ENCODE measurements at regions not wholly inside any gene's neighbourhood (a gene's known extent, or its start where the extent isn't known, plus 50 kb on each side); places are given as distances from the start of the nearest gene placed in this dataset.
A peak's percentile ranks its signal among the peaks of the same experiment; 100 is the strongest.
"Not testable (repeated sequence)": the region's sequence is repeated elsewhere in the genome, so short reads cannot be mapped to it uniquely, and the experiment has no call there.

GRCh38 chr14:106652494-106652893 is 1126.1 kb downstream of the TMEM121 start:
- no peak overlapping the region for H3K4me3 ChIP-seq (ENCODE audit: low read depth, low read length)
- DNase-seq (ENCODE audit: low read depth): peak; percentile 21
- TF ChIP-seq MYC (IDR thresholded peaks at IDR 0.05; ENCODE audit: low read depth, low read length) (no peak), CTCF (IDR thresholded peaks at IDR 0.05; ENCODE audit: low read depth, low read length) (no peak), MAX (IDR thresholded peaks at IDR 0.05; ENCODE audit: low read depth, low read length) (no peak), POLR2A (IDR thresholded peaks at IDR 0.05; ENCODE audit: extremely low read depth, insufficient read length) (no peak)

- TF ChIP-seq CTCF (IDR thresholded peaks at IDR 0.05; ENCODE audit: low read depth, low read length): peak; percentile 76
- no peak for TF ChIP-seq MYC (IDR thresholded peaks at IDR 0.05; ENCODE audit: low read depth, low read length)
- no peak for TF ChIP-seq MAX (IDR thresholded peaks at IDR 0.05; ENCODE audit: low read depth, low read length)
- no peak for TF ChIP-seq POLR2A (IDR thresholded peaks at IDR 0.05; ENCODE audit: extremely low read depth, insufficient read length)
- no peak overlapping the region for H3K4me3 ChIP-seq (ENCODE audit: low read depth, low read length)
- DNase-seq (ENCODE audit: low read depth): peak; percentile 28
These were observed 1131.1 kb downstream of the TMEM121 start for GRCh38 chr14:106657460-106657859.

- H3K4me3 ChIP-seq (ENCODE audit: low read depth, low read length); DNase-seq (ENCODE audit: low read depth): not testable (repeated sequence)
These were observed 1131.9 kb downstream of the TMEM121 start for GRCh38 chr14:106658066-106658860.

- H3K4me3 ChIP-seq (ENCODE audit: low read depth, low read length): not testable (repeated sequence)
- peak; percentile 47 for DNase-seq (ENCODE audit: low read depth)
- TF ChIP-seq CTCF (IDR thresholded peaks at IDR 0.05; ENCODE audit: low read depth, low read length): peak; percentile 31
These were observed 1135.2 kb downstream of the TMEM121 start for GRCh38 chr14:106661561-106661960.

GRCh38 chr14:106662936-106663550 is 1136.7 kb downstream of the TMEM121 start:
- TF ChIP-seq CTCF (IDR thresholded peaks at IDR 0.05; ENCODE audit: low read depth, low read length) (no peak), MYC (IDR thresholded peaks at IDR 0.05; ENCODE audit: low read depth, low read length) (no peak), POLR2A (IDR thresholded peaks at IDR 0.05; ENCODE audit: extremely low read depth, insufficient read length) (no peak), MAX (IDR thresholded peaks at IDR 0.05; ENCODE audit: low read depth, low read length) (no peak)
- peak; percentile 4 for DNase-seq (ENCODE audit: low read depth)
- H3K4me3 ChIP-seq (ENCODE audit: low read depth, low read length): no peak overlapping the region

GRCh38 chr14:106663805-106664410 is 1137.5 kb downstream of the TMEM121 start:
- peak; percentile 60 for DNase-seq (ENCODE audit: low read depth)
- H3K4me3 ChIP-seq (ENCODE audit: low read depth, low read length): not testable (repeated sequence)
- TF ChIP-seq CTCF (IDR thresholded peaks at IDR 0.05; ENCODE audit: low read depth, low read length): peak; percentile 74

Measured in NB4 (cell line).